Heart left ventricle (tissue), 16 donors: ENCODE measurements at regions not wholly inside any gene's neighbourhood (a gene's known extent, or its start where the extent isn't known, plus 50 kb on each side); places are given as distances from the start of the nearest gene placed in this dataset.

Source experiments
- ATAC-seq, 4 donors: fragments of 200-7000 bp; cut with Tn5 transposase; one replicate each; pipeline ENCODE4 v1.9.1; 2020 to 2022; ENCODE audit warnings: moderate library complexity in 4 of 4, mild to moderate bottlenecking in 3 of 4, moderate number of reproducible peaks in 1 of 4
- DNase-seq, 5 donors: peaks; one replicate each; pipeline ENCODE4 v3.0.0-alpha.2; 2020
- H3K27ac ChIP-seq, 12 donors: fragments of 200-600 bp; sonication (generic) in 4 of 12; one replicate each; pipeline versions ENCODE4 v1.5.0 to v1.8.0; 2016 to 2022; ENCODE audit warnings: mild to moderate bottlenecking in 2 of 12
- H3K27me3 ChIP-seq, 9 donors: fragments of 200-600 bp; sonication (generic) in 2 of 9; one replicate each; pipeline versions ENCODE4 v1.5.1 to v1.8.0; 2016 to 2022; ENCODE audit warnings: mild to moderate bottlenecking in 3 of 9
- H3K36me3 ChIP-seq, 9 donors: fragments of 200-600 bp; sonication (generic) in 2 of 9; one replicate each; pipeline versions ENCODE4 v1.5.0 to v1.8.0; 2018 to 2022; ENCODE audit warnings: mild to moderate bottlenecking in 2 of 9
- H3K4me1 ChIP-seq, 12 donors: fragments of 200-600 bp; sonication (generic) in 4 of 12; one replicate each; pipeline versions ENCODE4 v1.5.0 to v1.8.0; 2016 to 2022; ENCODE audit warnings: mild to moderate bottlenecking in 3 of 12
- H3K4me3 ChIP-seq, 12 donors: fragments of 200-600 bp; sonication (generic) in 4 of 12; one replicate each; pipeline versions ENCODE4 v1.5.0 to v1.8.0; 2017 to 2022; ENCODE audit warnings: mild to moderate bottlenecking in 9 of 12, moderate library complexity in 4 of 12
- H3K9me3 ChIP-seq, 12 donors: fragments of 200-600 bp; sonication (generic) in 4 of 12; one replicate each; pipeline versions ENCODE4 v1.5.0 to v1.8.0; 2016 to 2022; ENCODE audit warnings: mild to moderate bottlenecking in 1 of 12
- POLR2A ChIP-seq, 2 donors: fragments of 450-650 bp; IDR thresholded peaks; one replicate each; pipeline ENCODE4 v1.6.1; 2017; ENCODE audit warnings: antibody characterized with exemption in 2 of 2, mild to moderate bottlenecking in 2 of 2, moderate library complexity in 2 of 2
- WGBS, 4 donors: extraction: QIAGEN DNeasy Blood & Tissue Kit in 2 of 4; methylation state at CpG; one replicate each; pipeline versions ENCODE4 v1.1.5 to v1.1.7; 2013 to 2018; 5-methylcytosine and 5-hydroxymethylcytosine counted together
- intact Hi-C, 10 donors: fragments of 100-400 bp; cut with DNase I; formaldehyde crosslinking; loops; one replicate each; pipeline versions ENCODE4 v1.11.1 to v1.14.2; 2022
- TF ChIP-seq, protein P1 (sequence below), 12 donors: fragments of 200-600 bp; sonication (generic) in 4 of 12; IDR thresholded peaks; one replicate each; pipeline versions ENCODE4 v1.5.0 to v1.8.0; 2018 to 2022; ENCODE audit warnings: antibody characterized with exemption in 12 of 12, mild to moderate bottlenecking in 5 of 12
- donor health status: ischemic (EF 13 %, LVEDD 7.1; RV severe dilation, severe dysfunction).
- donor health status: healthy with polysubstance abuse.
- donor health status: DM: no; HTN: yes; CAD: no.
- donor health status: DM: no; HTN: no; CAD: no.
- donor health status: ischemic (EF 25% LVEDD 6.9; RV normal size, moderate dysfunction).
- donor health status: ischemic (EF 25% LVEDD 5.7; RV mildly dilated, moderate dysfunction).
- donor health status: healthy.
- donor health status: DM: yes; HTN: yes; CAD: no.
- donor health status: ischemic (EF 35%, LVEDD 5.7; RV mildly dilated, moderate dysfunction).
- donor health status: nonischemic (EF 11% LVEDD 7.7; RV severe dilation, severe dysfunction).
- donor health status: DM: yes; HTN: yes; CAD: no.
- donor health status: PGD.
- donor health status: ischemic (EF 29% LVEDD 5.4; RV normal size, mild dysfunction).
- donor health status: nonischemic (EF 23%, LVEDD 6.1; RV moderate dilation, normal function).

DNA sequence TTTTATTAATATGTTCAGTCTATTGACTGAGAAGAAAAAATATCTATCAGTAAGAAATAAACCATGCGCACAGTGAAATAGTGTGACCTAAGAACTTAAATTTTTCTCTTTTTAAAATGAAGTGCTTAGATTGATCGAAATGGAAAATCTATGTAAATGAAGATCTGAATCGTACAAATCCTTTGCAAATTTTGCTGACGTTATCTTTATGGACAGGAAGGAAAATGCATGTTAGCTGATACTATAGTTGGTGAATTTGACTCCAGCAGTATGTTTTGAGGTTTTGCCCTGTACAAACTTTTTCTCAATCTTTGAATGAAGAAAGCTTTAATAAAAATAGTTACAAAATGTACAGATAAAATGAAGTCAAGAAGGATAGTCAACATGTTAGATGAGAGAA lies 82.9 kb downstream of the NRN1 start:
- intact Hi-C loops, result no loop called here
- TF ChIP-seq POLR2A (IDR thresholded peaks at IDR 0.05), result no peak
- TF ChIP-seq, protein P1, sequence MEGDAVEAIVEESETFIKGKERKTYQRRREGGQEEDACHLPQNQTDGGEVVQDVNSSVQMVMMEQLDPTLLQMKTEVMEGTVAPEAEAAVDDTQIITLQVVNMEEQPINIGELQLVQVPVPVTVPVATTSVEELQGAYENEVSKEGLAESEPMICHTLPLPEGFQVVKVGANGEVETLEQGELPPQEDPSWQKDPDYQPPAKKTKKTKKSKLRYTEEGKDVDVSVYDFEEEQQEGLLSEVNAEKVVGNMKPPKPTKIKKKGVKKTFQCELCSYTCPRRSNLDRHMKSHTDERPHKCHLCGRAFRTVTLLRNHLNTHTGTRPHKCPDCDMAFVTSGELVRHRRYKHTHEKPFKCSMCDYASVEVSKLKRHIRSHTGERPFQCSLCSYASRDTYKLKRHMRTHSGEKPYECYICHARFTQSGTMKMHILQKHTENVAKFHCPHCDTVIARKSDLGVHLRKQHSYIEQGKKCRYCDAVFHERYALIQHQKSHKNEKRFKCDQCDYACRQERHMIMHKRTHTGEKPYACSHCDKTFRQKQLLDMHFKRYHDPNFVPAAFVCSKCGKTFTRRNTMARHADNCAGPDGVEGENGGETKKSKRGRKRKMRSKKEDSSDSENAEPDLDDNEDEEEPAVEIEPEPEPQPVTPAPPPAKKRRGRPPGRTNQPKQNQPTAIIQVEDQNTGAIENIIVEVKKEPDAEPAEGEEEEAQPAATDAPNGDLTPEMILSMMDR (IDR thresholded peaks at IDR 0.05), result no peak

DNA sequence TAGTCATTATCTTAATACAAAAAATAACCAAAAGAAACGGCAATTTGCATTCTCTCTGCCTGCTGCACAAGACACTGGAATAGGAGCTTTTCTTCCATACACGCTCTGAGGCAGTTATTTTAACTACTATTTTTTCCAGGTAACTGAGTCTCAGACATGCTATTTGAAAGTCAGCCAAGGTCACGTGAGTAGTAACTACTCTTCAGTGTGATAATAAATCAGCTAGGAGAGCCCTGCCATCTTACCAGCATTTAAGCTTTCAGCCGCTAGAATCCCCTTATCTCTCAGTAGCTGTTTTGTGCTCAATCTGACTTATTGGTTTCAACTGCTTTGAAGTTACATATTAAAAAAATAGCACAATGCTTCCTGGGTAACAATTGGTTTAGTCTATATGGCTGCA lies 84.5 kb downstream of the NRN1 start:
- H3K27me3 ChIP-seq, result no peaks in the 10 kb centered on the region
- no peak overlapping the region for H3K4me3 ChIP-seq
- H3K4me1 ChIP-seq, result no peaks in the 10 kb centered on the region
- no peak overlapping the region for H3K27ac ChIP-seq
- H3K9me3 ChIP-seq, result peaks cover 0 to 23% (median 2%) of the 10 kb centered on the region in 12 donors
- no peaks in the 10 kb centered on the region for H3K36me3 ChIP-seq
- WGBS, 4 donors, result 63 to 73% (median 69%) methylated on average over 4 of the region's 4 CpGs
- DNase-seq (no peak), ATAC-seq (no peak)
- TF ChIP-seq, protein P1 (IDR thresholded peaks at IDR 0.05), result no peak
- TF ChIP-seq POLR2A (IDR thresholded peaks at IDR 0.05), result no peak
- intact Hi-C loops, result no loop called here

More for the DNA sequence above, 82.9 kb downstream of the NRN1 start:
- H3K36me3 ChIP-seq, result no peaks in the 10 kb centered on the region
- no peaks in the 10 kb centered on the region for H3K4me1 ChIP-seq
- H3K27me3 ChIP-seq, result no peaks in the 10 kb centered on the region
- DNase-seq, result no peak
- no peak overlapping the region for H3K27ac ChIP-seq
- no peak for ATAC-seq
- H3K4me3 ChIP-seq, result no peak overlapping the region
- 84 to 88% (median 87%) methylated on average over 4 of the region's 4 CpGs for whole genome bisulfite sequencing, 4 donors
- peaks cover 0 to 23% (median 2%) of the 10 kb centered on the region in 12 donors for H3K9me3 ChIP-seq

DNA sequence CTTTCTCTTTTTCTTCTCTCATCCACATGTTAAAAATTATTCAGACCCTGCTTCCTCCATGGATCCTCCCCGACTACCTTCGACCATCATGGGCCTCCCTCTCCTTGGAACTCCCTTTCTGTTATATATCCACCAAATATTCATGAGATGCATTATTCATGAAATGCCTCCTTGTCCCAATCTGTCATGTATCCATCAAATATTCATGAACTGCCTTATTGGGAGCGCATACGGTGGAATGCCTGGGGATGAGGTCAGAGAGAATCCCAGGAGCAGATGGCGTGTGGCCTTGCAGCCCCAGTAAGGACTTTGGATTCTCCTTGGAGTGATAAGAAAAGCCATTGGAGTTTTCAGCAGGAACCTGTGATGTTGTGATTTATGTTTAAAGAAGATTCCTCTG lies 97.0 kb downstream of the NRN1 start:
- H3K36me3 ChIP-seq, result no peaks in the 10 kb centered on the region
- TF ChIP-seq POLR2A (IDR thresholded peaks at IDR 0.05), result no peak
- TF ChIP-seq, protein P1 (IDR thresholded peaks at IDR 0.05), result no peak
- H3K27ac ChIP-seq, result no peak overlapping the region
- H3K27me3 ChIP-seq, result no peaks in the 10 kb centered on the region
- H3K4me1 ChIP-seq, result peaks cover 0 to 17% (median 7%) of the 10 kb centered on the region in 12 donors
- WGBS, 4 donors, result 82 to 96% (median 88%) methylated on average over 5 of the region's 5 CpGs
- H3K4me3 ChIP-seq, result no peak overlapping the region
- no peak for DNase-seq
- H3K9me3 ChIP-seq, result peaks cover 0 to 9% (median 0%) of the 10 kb centered on the region in 12 donors
- no peak for ATAC-seq
- intact Hi-C loops, result no loop called here

DNA sequence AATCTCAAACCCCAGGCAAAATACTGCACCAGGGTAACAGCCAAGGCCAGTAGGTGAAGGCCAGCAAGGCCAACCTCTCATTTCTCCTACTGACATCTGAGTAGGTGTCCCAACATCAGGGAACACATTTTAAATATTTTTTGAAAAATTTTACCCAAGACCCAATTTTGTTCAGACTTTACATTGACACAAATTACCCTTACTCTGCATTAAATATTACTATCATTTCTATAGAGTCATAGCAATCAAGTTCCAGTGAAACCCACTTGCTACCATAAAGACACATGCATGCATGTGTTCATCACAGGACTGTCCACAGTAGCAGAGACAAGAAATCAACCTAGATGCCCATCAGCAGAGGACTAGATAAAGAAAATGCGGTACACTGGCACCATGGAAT lies 99.9 kb downstream of the NRN1 start:
- no peaks in the 10 kb centered on the region for H3K36me3 ChIP-seq
- intact Hi-C loops, result no loop called here
- peaks cover 0 to 20% (median 7%) of the 10 kb centered on the region in 12 donors for H3K4me1 ChIP-seq
- H3K27ac ChIP-seq, result no peak overlapping the region
- no peak overlapping the region for H3K4me3 ChIP-seq
- no peaks in the 10 kb centered on the region for H3K9me3 ChIP-seq
- no peaks in the 10 kb centered on the region for H3K27me3 ChIP-seq
- DNase-seq, result no peak
- no peak for ATAC-seq
- TF ChIP-seq, protein P1 (IDR thresholded peaks at IDR 0.05), result no peak
- TF ChIP-seq POLR2A (IDR thresholded peaks at IDR 0.05), result no peak
- WGBS, 4 donors, result 93 to 100% (median 98%) methylated on average over 1 of the region's 1 CpG
